GM13976 (cell line): ENCODE measurements at regions not wholly inside any gene's neighbourhood (a gene's known extent, or its start where the extent isn't known, plus 50 kb on each side); places are given as distances from the start of the nearest gene placed in this dataset.

Experiments used
- DNase-seq: peaks from one replicate; pipeline ENCODE4 v3.0.0; 2012; ENCODE audit warnings: low spot score
- in situ Hi-C: fragments of 300-500 bp; cut with MboI; formaldehyde crosslinking; loops from one replicate; pipeline ENCODE4 v1.12.0; 2022; ENCODE audit warnings: low sequenced_read_pairs, mixed read lengths, inconsistent platforms; ENCODE audit not compliant: unreplicated experiment
- TF ChIP-seq, protein P1 (sequence below): IDR thresholded peaks from 2 replicates; pipeline ENCODE4 v1.5.1; 2012; ENCODE audit warnings: borderline replicate concordance, mild to moderate bottlenecking; ENCODE audit not compliant: insufficient read depth; ENCODE audit errors: extremely low read depth, missing control alignments, control extremely low read depth

DNA sequence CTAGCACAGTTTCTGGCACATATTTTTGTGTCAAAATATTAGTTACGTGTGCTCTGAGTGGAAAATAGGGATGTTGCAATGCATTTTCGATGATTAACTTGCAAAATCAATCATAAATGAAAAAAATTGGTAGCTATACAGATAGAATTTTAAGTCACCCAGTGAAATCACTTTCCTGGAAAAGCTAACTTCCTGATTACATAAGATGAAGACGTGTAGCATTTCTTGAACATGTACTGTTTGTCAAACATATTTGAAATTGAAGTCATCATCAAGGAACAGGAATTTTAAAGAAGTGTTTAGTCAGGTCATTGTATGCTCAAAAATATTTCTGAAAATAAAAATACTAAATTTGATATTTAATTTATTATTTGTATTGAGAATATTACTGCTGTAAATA is 977.7 kb downstream of the PLOD2 start:
- DNase-seq, result no peak
- in situ Hi-C loops, result no loop called here
- TF ChIP-seq, protein P1, sequence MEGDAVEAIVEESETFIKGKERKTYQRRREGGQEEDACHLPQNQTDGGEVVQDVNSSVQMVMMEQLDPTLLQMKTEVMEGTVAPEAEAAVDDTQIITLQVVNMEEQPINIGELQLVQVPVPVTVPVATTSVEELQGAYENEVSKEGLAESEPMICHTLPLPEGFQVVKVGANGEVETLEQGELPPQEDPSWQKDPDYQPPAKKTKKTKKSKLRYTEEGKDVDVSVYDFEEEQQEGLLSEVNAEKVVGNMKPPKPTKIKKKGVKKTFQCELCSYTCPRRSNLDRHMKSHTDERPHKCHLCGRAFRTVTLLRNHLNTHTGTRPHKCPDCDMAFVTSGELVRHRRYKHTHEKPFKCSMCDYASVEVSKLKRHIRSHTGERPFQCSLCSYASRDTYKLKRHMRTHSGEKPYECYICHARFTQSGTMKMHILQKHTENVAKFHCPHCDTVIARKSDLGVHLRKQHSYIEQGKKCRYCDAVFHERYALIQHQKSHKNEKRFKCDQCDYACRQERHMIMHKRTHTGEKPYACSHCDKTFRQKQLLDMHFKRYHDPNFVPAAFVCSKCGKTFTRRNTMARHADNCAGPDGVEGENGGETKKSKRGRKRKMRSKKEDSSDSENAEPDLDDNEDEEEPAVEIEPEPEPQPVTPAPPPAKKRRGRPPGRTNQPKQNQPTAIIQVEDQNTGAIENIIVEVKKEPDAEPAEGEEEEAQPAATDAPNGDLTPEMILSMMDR, result no peak

DNA sequence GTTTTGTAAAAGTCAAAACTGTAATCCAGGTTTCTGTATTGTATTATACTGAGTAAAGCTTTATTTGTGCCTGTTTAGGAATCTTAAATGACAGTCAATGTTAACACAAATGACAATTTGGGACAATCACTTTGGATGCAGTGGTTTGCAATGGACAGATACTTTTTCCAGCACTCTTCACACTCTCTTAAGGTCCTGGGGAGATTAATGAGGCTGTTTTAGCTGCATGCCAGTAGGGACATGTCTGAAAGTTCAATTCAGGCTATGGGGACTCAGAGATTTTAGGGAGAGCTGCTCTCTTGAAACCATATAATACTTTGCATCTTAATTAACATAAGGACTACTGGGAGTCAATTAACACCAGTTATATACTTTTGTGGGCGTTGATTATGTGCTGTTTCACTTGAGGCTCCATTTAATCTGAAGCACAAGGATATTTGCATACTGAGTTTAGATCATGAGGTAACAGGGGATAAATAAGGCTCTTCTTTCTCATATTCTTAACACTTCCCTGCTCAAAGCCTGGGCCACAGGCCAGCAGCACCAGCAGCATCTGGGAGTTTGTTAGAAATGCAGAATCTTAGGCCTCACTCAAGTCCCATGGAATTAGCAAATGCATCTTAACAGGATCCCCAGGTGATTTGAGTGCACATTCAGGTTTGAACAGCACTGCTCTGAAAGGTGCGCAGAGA is 972.8 kb downstream of the PLOD2 start:
- no peak for DNase-seq
- TF ChIP-seq, protein P1, result no peak
- in situ Hi-C loops, result no loop called here

DNA sequence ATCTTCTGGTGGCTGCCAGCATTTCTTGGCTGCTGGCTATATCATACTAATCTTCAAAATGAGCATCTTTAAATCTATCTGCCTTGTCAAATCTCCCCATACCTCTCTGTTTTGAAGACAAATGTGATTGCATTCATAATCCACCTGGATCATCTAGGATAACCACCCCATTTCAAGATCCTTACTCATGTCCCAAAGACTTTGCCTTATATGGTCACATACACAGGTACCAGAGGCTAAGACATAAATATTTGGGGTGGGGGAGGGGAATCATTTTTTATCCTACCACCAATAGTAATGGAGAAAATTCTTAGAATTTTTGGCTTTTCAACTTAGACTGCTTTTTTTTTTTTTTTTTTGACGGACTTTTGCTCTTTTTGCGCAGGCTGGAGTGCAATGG is 970.8 kb downstream of the PLOD2 start:
- in situ Hi-C loops, result no loop called here
- DNase-seq, result no peak
- TF ChIP-seq, protein P1, result no peak

DNA sequence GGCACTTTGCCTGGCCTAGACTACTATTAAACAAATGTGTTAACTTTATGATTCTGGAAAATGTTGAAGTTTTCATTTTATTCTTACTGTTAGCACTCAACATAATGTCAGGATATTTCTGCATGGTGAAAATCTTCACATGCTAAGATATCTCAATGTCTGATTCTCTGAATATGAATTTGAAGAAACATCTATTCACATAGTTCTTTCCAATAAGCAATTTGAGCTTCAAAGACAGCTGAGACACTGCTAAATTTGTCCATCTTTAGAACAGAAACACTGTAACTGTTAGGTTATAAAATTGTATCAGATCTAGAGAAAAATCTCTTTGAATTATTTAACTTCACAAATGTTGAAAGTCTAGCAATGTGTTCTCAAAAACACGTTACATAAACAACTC is 970.2 kb downstream of the PLOD2 start:
- DNase-seq, result no peak
- in situ Hi-C loops, result no loop called here

DNA sequence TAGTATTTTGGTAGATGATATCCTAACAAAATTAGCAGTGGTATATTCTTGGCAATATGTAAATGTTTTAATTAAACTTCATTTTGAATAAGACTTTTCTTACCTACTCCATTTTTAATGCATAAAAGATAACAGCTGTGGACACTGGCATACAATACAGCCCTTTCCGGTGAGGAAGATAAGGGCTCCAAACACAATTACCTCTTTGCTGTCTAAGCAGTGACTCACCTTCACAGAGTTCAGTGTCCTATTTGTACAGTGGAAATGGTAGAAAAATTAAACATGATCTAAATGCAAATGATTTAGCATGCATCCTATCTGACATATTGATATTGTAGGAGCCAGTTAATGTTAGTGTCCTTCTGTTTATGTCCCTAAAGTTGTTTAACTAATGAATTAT is 969.4 kb downstream of the PLOD2 start:
- in situ Hi-C loops, result no loop called here
- DNase-seq, result no peak
- TF ChIP-seq, protein P1, result no peak

More for the DNA sequence above, 970.2 kb downstream of the PLOD2 start:
- TF ChIP-seq, protein P1, result no peak

DNA sequence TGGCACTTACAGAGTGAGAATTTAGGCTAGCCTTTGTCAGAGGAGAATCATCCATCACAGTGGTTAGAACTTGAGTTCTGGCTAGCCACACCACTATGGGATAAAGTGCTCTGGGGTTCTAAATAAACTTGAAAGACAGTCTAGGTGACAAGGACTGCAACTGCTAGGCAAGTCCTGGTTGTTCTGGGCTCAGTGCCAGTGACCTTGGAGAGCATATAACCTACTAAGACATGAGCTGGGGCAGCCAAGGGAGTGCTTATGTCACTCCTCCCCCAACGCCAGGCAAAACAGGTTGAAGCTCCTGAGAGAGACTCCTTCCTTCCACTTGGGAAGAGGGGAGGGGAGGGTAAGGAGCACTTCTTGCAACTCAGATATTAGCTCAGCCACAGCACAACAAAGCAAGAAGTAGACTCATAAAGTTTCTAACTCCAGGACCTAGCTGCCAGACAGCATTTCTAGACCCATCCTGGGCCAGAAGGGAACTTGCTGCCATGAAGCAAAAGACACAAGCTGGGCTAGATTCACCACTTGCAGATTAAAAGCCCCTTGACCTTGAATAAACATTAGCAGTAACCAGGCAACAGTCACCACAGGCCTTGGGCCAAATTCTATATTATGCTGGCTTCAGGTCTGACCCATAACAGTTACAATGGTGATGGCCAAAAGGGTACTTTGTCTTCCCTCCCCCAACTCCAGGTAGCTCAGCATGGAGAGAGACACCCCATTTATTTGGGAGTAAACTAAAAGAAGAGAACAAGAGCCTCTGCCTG is 963.7 kb downstream of the PLOD2 start:
- DNase-seq, result no peak
- TF ChIP-seq, protein P1, result no peak
- in situ Hi-C loops, result no loop called here
